Stimulated activated memory B cell treated with anti-CD40 and anti-IgM and Interleukin-4, amounts not matched to agents 10 μg/mL and 1 μg/mL and 100 μg/mL, for 72 hours (primary cell): ENCODE measurements at regions not wholly inside any gene's neighbourhood (a gene's known extent, or its start where the extent isn't known, plus 50 kb on each side); places are given as distances from the start of the nearest gene placed in this dataset.

ENCODE experiments used
- ATAC-seq: fragments of 150-1000 bp; cut with Tn5 transposase; 2 replicates; pipeline ENCODE4 v1.10.0; 2021
- H3K27ac Mint-ChIP-seq: one replicate; pipeline ENCODE4 v1.8.0; 2022; ENCODE audit warnings: mild to moderate bottlenecking, mixed read lengths
- H3K27me3 Mint-ChIP-seq: one replicate; pipeline ENCODE4 v1.8.0; 2022; ENCODE audit warnings: mixed read lengths
- H3K36me3 Mint-ChIP-seq: one replicate; pipeline ENCODE4 v1.8.0; 2022; ENCODE audit warnings: mixed read lengths
- H3K4me1 Mint-ChIP-seq: one replicate; pipeline ENCODE4 v1.8.0; 2022; ENCODE audit warnings: mixed read lengths
- H3K4me3 Mint-ChIP-seq: one replicate; pipeline ENCODE4 v1.8.0; 2022; ENCODE audit warnings: mild to moderate bottlenecking, moderate library complexity, mixed read lengths
- H3K9me3 Mint-ChIP-seq: one replicate; pipeline ENCODE4 v1.8.0; 2022; ENCODE audit warnings: mixed read lengths

- no peaks in the 10 kb centered on the region for H3K27me3 Mint-ChIP-seq
- H3K4me1 Mint-ChIP-seq, result no peaks in the 10 kb centered on the region
- H3K9me3 Mint-ChIP-seq, result peaks cover 2% of the 10 kb centered on the region
- H3K27ac Mint-ChIP-seq, result no peak overlapping the region
- H3K4me3 Mint-ChIP-seq, result no peak overlapping the region
- H3K36me3 Mint-ChIP-seq, result no peaks in the 10 kb centered on the region
- ATAC-seq, result no peak
Measured at GRCh38 chr17:15124264-15124595, 140.9 kb downstream of the PMP22 start.

GRCh38 chr17:15123593-15124263 lies 141.4 kb downstream of the PMP22 start:
- Mint-ChIP-seq H3K4me3 (no peak overlapping the region), H3K4me1 (no peaks in the 10 kb centered on the region), H3K36me3 (no peaks in the 10 kb centered on the region), H3K27me3 (no peaks in the 10 kb centered on the region), H3K9me3 (peaks cover 2% of the 10 kb centered on the region), H3K27ac (no peak overlapping the region)
- no peak for ATAC-seq

- Mint-ChIP-seq H3K4me1 (no peaks in the 10 kb centered on the region), H3K27ac (no peak overlapping the region), H3K27me3 (no peaks in the 10 kb centered on the region), H3K4me3 (no peak overlapping the region), H3K36me3 (no peaks in the 10 kb centered on the region), H3K9me3 (peaks cover 2% of the 10 kb centered on the region)
- ATAC-seq, result no peak
Measured at GRCh38 chr17:15122857-15123256, 142.3 kb downstream of the PMP22 start.

- Mint-ChIP-seq H3K27ac (no peak overlapping the region), H3K4me1 (no peaks in the 10 kb centered on the region), H3K27me3 (no peaks in the 10 kb centered on the region), H3K9me3 (peaks cover 2% of the 10 kb centered on the region), H3K4me3 (no peak overlapping the region), H3K36me3 (no peaks in the 10 kb centered on the region)
- no peak for ATAC-seq
Measured at GRCh38 chr17:15121426-15121825, 143.7 kb downstream of the PMP22 start.

GRCh38 chr17:15119968-15120367 lies 145.2 kb downstream of the PMP22 start:
- no peak for ATAC-seq
- H3K9me3 Mint-ChIP-seq, result peaks cover 5% of the 10 kb centered on the region
- H3K4me1 Mint-ChIP-seq, result no peaks in the 10 kb centered on the region
- no peak overlapping the region for H3K4me3 Mint-ChIP-seq
- no peak overlapping the region for H3K27ac Mint-ChIP-seq
- H3K36me3 Mint-ChIP-seq, result no peaks in the 10 kb centered on the region
- H3K27me3 Mint-ChIP-seq, result no peaks in the 10 kb centered on the region

GRCh38 chr17:15117239-15117638 lies 147.9 kb downstream of the PMP22 start:
- no peaks in the 10 kb centered on the region for H3K36me3 Mint-ChIP-seq
- no peaks in the 10 kb centered on the region for H3K4me1 Mint-ChIP-seq
- H3K27ac Mint-ChIP-seq, result no peak overlapping the region
- no peak overlapping the region for H3K4me3 Mint-ChIP-seq
- ATAC-seq, result no peak
- peaks cover 8% of the 10 kb centered on the region for H3K9me3 Mint-ChIP-seq
- H3K27me3 Mint-ChIP-seq, result no peaks in the 10 kb centered on the region

GRCh38 chr17:15112846-15113617 lies 152.1 kb downstream of the PMP22 start:
- Mint-ChIP-seq H3K9me3 (peaks cover 8% of the 10 kb centered on the region), H3K27ac (no peak overlapping the region), H3K4me3 (no peak overlapping the region), H3K36me3 (no peaks in the 10 kb centered on the region), H3K27me3 (no peaks in the 10 kb centered on the region), H3K4me1 (no peaks in the 10 kb centered on the region)
- ATAC-seq, result no peak

- Mint-ChIP-seq H3K9me3 (peaks cover 4% of the 10 kb centered on the region), H3K27me3 (no peaks in the 10 kb centered on the region), H3K27ac (no peak overlapping the region), H3K4me3 (no peak overlapping the region), H3K4me1 (no peaks in the 10 kb centered on the region), H3K36me3 (no peaks in the 10 kb centered on the region)
- ATAC-seq, result no peak
Measured at GRCh38 chr17:15109608-15110007, 155.5 kb downstream of the PMP22 start.

GRCh38 chr17:15108992-15109391 lies 156.1 kb downstream of the PMP22 start:
- Mint-ChIP-seq H3K9me3 (peaks cover 3% of the 10 kb centered on the region), H3K27me3 (no peaks in the 10 kb centered on the region), H3K4me3 (no peak overlapping the region), H3K27ac (no peak overlapping the region), H3K4me1 (no peaks in the 10 kb centered on the region), H3K36me3 (no peaks in the 10 kb centered on the region)
- ATAC-seq, result no peak

GRCh38 chr17:15106540-15106939 lies 158.6 kb downstream of the PMP22 start:
- Mint-ChIP-seq H3K9me3 (peaks cover 3% of the 10 kb centered on the region), H3K27me3 (no peaks in the 10 kb centered on the region), H3K27ac (no peak overlapping the region), H3K36me3 (no peaks in the 10 kb centered on the region), H3K4me3 (no peak overlapping the region), H3K4me1 (no peaks in the 10 kb centered on the region)
- no peak for ATAC-seq

- Mint-ChIP-seq H3K4me3 (no peak overlapping the region), H3K9me3 (peaks cover 5% of the 10 kb centered on the region), H3K27me3 (no peaks in the 10 kb centered on the region), H3K27ac (no peak overlapping the region), H3K4me1 (no peaks in the 10 kb centered on the region), H3K36me3 (no peaks in the 10 kb centered on the region)
- ATAC-seq, result no peak
Measured at GRCh38 chr17:15103785-15104184, 161.3 kb downstream of the PMP22 start.

- Mint-ChIP-seq H3K27ac (no peak overlapping the region), H3K27me3 (no peaks in the 10 kb centered on the region), H3K4me1 (no peaks in the 10 kb centered on the region), H3K36me3 (no peaks in the 10 kb centered on the region), H3K9me3 (peaks cover 5% of the 10 kb centered on the region), H3K4me3 (no peak overlapping the region)
- no peak for ATAC-seq
Measured at GRCh38 chr17:15101175-15101574, 164.0 kb downstream of the PMP22 start.

- no peak overlapping the region for H3K4me3 Mint-ChIP-seq
- H3K27ac Mint-ChIP-seq, result no peak overlapping the region
- H3K36me3 Mint-ChIP-seq, result no peaks in the 10 kb centered on the region
- no peak for ATAC-seq
- H3K4me1 Mint-ChIP-seq, result no peaks in the 10 kb centered on the region
- H3K9me3 Mint-ChIP-seq, result peaks cover 10% of the 10 kb centered on the region
- no peaks in the 10 kb centered on the region for H3K27me3 Mint-ChIP-seq
Measured at GRCh38 chr17:15096511-15096910, 168.6 kb downstream of the PMP22 start.

GRCh38 chr17:15095935-15096334 lies 169.2 kb downstream of the PMP22 start:
- Mint-ChIP-seq H3K36me3 (no peaks in the 10 kb centered on the region), H3K4me3 (no peak overlapping the region), H3K27me3 (no peaks in the 10 kb centered on the region), H3K4me1 (no peaks in the 10 kb centered on the region), H3K9me3 (peaks cover 10% of the 10 kb centered on the region), H3K27ac (no peak overlapping the region)
- no peak for ATAC-seq

GRCh38 chr17:15092762-15093161 lies 172.4 kb downstream of the PMP22 start:
- ATAC-seq, result no peak
- Mint-ChIP-seq H3K36me3 (no peaks in the 10 kb centered on the region), H3K9me3 (peaks cover 7% of the 10 kb centered on the region), H3K27ac (no peak overlapping the region), H3K4me3 (no peak overlapping the region), H3K27me3 (peaks cover 9% of the 10 kb centered on the region), H3K4me1 (no peaks in the 10 kb centered on the region)

- H3K27me3 Mint-ChIP-seq, result peaks cover 9% of the 10 kb centered on the region
- H3K9me3 Mint-ChIP-seq, result peaks cover 7% of the 10 kb centered on the region
Measured at GRCh38 chr17:15092261-15092660, 172.9 kb downstream of the PMP22 start.

More at GRCh38 chr17:15092261-15092660, 172.9 kb downstream of the PMP22 start:
- Mint-ChIP-seq H3K4me3 (no peak overlapping the region), H3K36me3 (no peaks in the 10 kb centered on the region), H3K4me1 (no peaks in the 10 kb centered on the region), H3K27ac (no peak overlapping the region)
- ATAC-seq, result no peak
